ENCODE measurements at regions not wholly inside any gene's neighbourhood (a gene's known extent, or its start where the extent isn't known, plus 50 kb on each side); places are given as distances from the start of the nearest gene placed in this dataset.

DNA sequence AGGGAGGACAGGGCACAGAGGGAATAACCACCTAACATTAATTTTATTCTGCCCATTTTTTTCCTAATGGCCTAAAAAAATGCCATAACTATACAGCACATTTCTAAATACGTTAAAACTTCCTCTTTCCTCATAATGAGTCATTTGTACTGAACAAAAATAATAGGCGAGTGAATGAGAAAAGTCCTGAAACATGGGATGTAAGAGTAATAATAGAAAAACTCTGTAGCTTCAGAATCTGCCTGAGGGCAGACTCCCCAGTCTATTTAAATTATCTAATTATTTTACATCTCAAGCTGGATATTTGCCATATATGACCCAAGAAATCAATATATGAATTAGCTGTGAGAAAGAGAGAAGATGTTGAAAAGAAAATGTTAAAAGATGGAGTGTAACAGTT is 285.1 kb downstream of the TMX3 start:
- no peak overlapping the region for H3K4me2 ChIP-seq
- H3K27ac ChIP-seq: no peak overlapping the region
- H3K9me3 ChIP-seq (ENCODE audit: low read depth): no peaks in the 10 kb centered on the region
- no peaks in the 10 kb centered on the region for H3K4me1 ChIP-seq (ENCODE audit: insufficient read depth)
- no peaks in the 10 kb centered on the region for H4K20me1 ChIP-seq (ENCODE audit: insufficient read depth, poor library complexity, severe bottlenecking)
- no peaks in the 10 kb centered on the region for H3K79me2 ChIP-seq
- H3K36me3 ChIP-seq (replicated peaks; ENCODE audit: insufficient read depth, low read depth): no peaks in the 10 kb centered on the region
- 85% methylated on average over 2 of the region's 2 CpGs for WGBS (ENCODE audit: low lambda C conversion rate, missing lambda C conversion rate)
- no peak overlapping the region for H2AFZ ChIP-seq
- TF ChIP-seq, protein P1, sequence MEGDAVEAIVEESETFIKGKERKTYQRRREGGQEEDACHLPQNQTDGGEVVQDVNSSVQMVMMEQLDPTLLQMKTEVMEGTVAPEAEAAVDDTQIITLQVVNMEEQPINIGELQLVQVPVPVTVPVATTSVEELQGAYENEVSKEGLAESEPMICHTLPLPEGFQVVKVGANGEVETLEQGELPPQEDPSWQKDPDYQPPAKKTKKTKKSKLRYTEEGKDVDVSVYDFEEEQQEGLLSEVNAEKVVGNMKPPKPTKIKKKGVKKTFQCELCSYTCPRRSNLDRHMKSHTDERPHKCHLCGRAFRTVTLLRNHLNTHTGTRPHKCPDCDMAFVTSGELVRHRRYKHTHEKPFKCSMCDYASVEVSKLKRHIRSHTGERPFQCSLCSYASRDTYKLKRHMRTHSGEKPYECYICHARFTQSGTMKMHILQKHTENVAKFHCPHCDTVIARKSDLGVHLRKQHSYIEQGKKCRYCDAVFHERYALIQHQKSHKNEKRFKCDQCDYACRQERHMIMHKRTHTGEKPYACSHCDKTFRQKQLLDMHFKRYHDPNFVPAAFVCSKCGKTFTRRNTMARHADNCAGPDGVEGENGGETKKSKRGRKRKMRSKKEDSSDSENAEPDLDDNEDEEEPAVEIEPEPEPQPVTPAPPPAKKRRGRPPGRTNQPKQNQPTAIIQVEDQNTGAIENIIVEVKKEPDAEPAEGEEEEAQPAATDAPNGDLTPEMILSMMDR (IDR thresholded peaks at IDR 0.05; ENCODE audit: poor library complexity): no peak
- no peak for TF ChIP-seq EZH2phosphoT487 (IDR thresholded peaks at IDR 0.05; ENCODE audit: low read depth, severe bottlenecking, unreplicated experiment)
- TF ChIP-seq EZH2 (IDR thresholded peaks at IDR 0.05; ENCODE audit: borderline replicate concordance): no peak
- H3K4me3 ChIP-seq: no peak overlapping the region
- no peaks in the 10 kb centered on the region for H3K27me3 ChIP-seq
- H3K9me2 ChIP-seq (replicated peaks; ENCODE audit: insufficient read depth): no peaks in the 10 kb centered on the region
- DNase-seq (ENCODE audit: low spot score): no peak

DNA sequence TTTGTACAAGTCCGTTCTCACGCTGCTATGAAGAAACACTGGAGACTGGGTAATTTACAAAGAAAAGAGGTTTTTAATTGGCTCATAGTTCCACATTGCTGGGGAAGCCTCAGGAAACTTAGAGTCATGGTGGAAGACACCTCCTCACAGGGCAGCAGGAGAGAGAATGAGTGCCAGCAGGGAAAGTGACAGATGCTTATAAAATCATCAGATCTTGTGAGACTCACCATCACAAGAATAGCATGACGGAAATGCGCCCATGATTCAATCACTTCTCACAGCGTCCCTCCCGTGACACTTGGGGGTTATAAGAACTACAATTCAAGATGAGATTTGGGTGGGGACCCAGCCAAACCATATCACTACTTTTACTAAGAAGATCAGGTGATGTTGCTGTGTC is 285.8 kb downstream of the TMX3 start:
- no peak for DNase-seq (ENCODE audit: low spot score)
- Histone ChIP-seq H3K9me3 (ENCODE audit: low read depth) (no peaks in the 10 kb centered on the region), H3K79me2 (no peaks in the 10 kb centered on the region), H3K4me2 (no peak overlapping the region), H2AFZ (no peak overlapping the region), H3K9me2 (replicated peaks; ENCODE audit: insufficient read depth) (no peaks in the 10 kb centered on the region), H4K20me1 (ENCODE audit: insufficient read depth, poor library complexity, severe bottlenecking) (no peaks in the 10 kb centered on the region), H3K27me3 (no peaks in the 10 kb centered on the region), H3K36me3 (replicated peaks; ENCODE audit: insufficient read depth, low read depth) (no peaks in the 10 kb centered on the region), H3K4me3 (no peak overlapping the region), H3K4me1 (ENCODE audit: insufficient read depth) (no peaks in the 10 kb centered on the region), H3K27ac (no peak overlapping the region)
- 88% methylated on average over 6 of the region's 6 CpGs for WGBS (ENCODE audit: low lambda C conversion rate, missing lambda C conversion rate)
- TF ChIP-seq, protein P1 (IDR thresholded peaks at IDR 0.05; ENCODE audit: poor library complexity): no peak
- no peak for TF ChIP-seq EZH2 (IDR thresholded peaks at IDR 0.05; ENCODE audit: borderline replicate concordance)
- no peak for TF ChIP-seq EZH2phosphoT487 (IDR thresholded peaks at IDR 0.05; ENCODE audit: low read depth, severe bottlenecking, unreplicated experiment)

DNA sequence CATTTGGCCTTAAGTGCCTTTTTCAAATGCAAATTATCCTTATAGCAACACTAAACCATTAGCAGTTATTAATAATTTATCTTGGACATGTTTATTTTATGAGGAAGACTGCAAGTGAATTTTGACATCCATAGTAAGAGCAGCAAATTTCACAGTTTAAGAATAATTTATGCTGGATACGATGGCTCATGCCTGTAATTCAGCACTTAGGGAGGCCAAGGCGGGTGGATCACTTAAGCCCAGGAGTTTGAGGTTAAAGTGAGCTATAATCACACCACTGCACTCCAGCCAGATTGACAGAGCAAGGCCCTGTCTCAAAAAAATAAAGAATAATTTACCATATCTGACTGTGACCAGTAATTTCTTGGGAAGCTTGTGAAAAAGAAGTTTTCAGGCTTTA is 286.2 kb downstream of the TMX3 start:
- Histone ChIP-seq H3K9me2 (replicated peaks; ENCODE audit: insufficient read depth) (no peaks in the 10 kb centered on the region), H3K4me3 (no peak overlapping the region), H2AFZ (no peak overlapping the region)

More for the DNA sequence above, 286.2 kb downstream of the TMX3 start:
- 80% methylated on average over 2 of the region's 2 CpGs for WGBS (ENCODE audit: low lambda C conversion rate, missing lambda C conversion rate)
- H3K4me2 ChIP-seq: no peak overlapping the region
- H3K27me3 ChIP-seq: no peaks in the 10 kb centered on the region
- H3K79me2 ChIP-seq: no peaks in the 10 kb centered on the region
- H3K4me1 ChIP-seq (ENCODE audit: insufficient read depth): no peaks in the 10 kb centered on the region
- H3K9me3 ChIP-seq (ENCODE audit: low read depth): no peaks in the 10 kb centered on the region
- no peaks in the 10 kb centered on the region for H4K20me1 ChIP-seq (ENCODE audit: insufficient read depth, poor library complexity, severe bottlenecking)
- H3K27ac ChIP-seq: no peak overlapping the region
- TF ChIP-seq EZH2 (IDR thresholded peaks at IDR 0.05; ENCODE audit: borderline replicate concordance) (no peak), EZH2phosphoT487 (IDR thresholded peaks at IDR 0.05; ENCODE audit: low read depth, severe bottlenecking, unreplicated experiment) (no peak)
- TF ChIP-seq, protein P1 (IDR thresholded peaks at IDR 0.05; ENCODE audit: poor library complexity): no peak
- H3K36me3 ChIP-seq (replicated peaks; ENCODE audit: insufficient read depth, low read depth): no peaks in the 10 kb centered on the region
- no peak for DNase-seq (ENCODE audit: low spot score)

All from hepatocyte (in vitro differentiated cells).